ENCODE measurements at regions not wholly inside any gene's neighbourhood (a gene's known extent, or its start where the extent isn't known, plus 50 kb on each side); places are given as distances from the start of the nearest gene placed in this dataset.

DNA sequence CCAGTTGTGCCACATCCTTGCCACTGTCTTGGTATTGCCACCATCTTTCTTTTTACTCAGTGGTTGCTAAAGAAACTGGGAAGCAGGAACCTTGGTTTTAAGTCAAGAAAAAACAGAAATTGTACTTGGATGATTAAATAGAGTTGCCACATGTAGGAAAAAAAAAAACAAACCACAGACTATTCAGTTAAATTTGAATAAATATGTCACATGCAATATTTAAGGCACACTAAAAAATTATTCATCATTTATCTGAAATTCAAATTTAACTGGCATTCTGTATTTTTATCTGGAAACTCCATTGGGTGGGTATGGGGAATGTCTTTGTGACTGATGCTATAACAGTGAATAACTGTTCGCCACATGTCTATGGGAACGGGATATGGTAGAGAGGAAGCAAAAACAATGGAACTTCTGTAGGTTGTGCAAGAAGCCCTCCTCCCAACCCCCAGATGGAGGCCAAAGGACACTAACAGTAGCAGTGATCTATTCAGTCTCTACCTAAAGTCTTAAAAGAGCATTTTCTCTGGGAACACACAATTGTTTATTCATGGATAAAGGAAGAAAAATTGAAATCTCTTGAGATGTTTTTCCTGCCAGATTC is 57.0 kb upstream of the PLAC8 start:
- DNase-seq (ENCODE audit: low read depth), result no peak

DNA sequence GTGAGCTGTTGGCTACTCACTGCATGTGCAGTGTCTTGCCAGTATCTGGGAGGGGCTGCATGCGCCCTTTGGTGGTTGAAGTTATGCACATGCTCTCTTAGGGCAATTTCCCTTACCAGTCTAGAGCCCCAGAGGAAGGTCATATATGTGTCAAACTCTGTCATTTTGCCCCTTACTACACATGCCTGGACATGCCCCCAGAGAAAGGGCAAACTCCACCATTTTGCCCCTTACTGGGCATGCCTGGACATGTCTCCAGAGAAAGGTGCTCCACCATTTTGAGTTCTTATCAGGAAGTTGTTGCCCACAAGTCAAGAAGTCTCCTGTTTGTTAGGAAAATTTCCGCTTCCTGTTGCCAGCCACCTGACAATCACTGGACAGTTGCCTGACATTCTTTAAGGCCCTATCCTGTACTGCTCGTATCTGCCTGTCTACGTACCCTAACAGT is 56.4 kb upstream of the PLAC8 start:
- DNase-seq (ENCODE audit: low read depth), result no peak

Data from CMK (cell line).